ENCODE measurements at regions not wholly inside any gene's neighbourhood (a gene's known extent, or its start where the extent isn't known, plus 50 kb on each side); places are given as distances from the start of the nearest gene placed in this dataset.

GRCh38 chr14:83133981-83134645 is 1600.5 kb upstream of the SEL1L start:
- no peaks in the 10 kb centered on the region for H3K9me3 ChIP-seq
- no peak for TF ChIP-seq CTCF (IDR thresholded peaks at IDR 0.05)
- intact Hi-C loops (cut with DNase I) = no loop called here
- no peak for DNase-seq
- no peak overlapping the region for H3K4me3 ChIP-seq
- H3K27ac ChIP-seq = no peak overlapping the region
- H3K9ac ChIP-seq (ENCODE audit: low read depth in 2 of 2, low read length in 2 of 2) = no peak overlapping the region
- no peaks in the 10 kb centered on the region for H3K27me3 ChIP-seq
- H3K36me3 ChIP-seq = no peaks in the 10 kb centered on the region
- no peaks in the 10 kb centered on the region for H3K4me1 ChIP-seq

DNA sequence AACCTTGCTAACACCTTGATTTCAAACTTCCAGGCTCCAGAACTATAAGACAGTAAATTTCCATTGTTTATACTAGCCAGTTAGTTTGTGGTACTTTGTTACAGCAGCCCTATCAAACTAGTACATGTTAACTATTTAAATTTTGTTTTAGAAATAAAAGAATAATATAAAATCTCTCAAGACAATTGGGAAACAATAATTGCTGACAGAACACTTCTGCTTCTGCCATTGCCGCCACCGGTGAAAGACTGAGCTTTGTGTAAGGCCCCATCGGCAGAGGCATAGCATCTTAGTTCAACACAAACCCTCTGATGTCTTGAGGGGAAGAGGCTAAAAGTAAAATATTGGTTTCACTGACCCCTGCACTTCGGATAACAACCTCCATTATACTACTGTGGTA is 1607.1 kb upstream of the SEL1L start:
- DNase-seq = no peak
- H3K4me3 ChIP-seq = no peak overlapping the region
- H3K27ac ChIP-seq = no peak overlapping the region
- no peaks in the 10 kb centered on the region for H3K4me1 ChIP-seq
- no peaks in the 10 kb centered on the region for H3K27me3 ChIP-seq
- TF ChIP-seq CTCF (IDR thresholded peaks at IDR 0.05) = no peak
- no peaks in the 10 kb centered on the region for H3K9me3 ChIP-seq
- intact Hi-C loops (cut with DNase I) = no loop called here
- H3K9ac ChIP-seq (ENCODE audit: low read depth in 2 of 2, low read length in 2 of 2) = no peak overlapping the region
- no peaks in the 10 kb centered on the region for H3K36me3 ChIP-seq

DNA sequence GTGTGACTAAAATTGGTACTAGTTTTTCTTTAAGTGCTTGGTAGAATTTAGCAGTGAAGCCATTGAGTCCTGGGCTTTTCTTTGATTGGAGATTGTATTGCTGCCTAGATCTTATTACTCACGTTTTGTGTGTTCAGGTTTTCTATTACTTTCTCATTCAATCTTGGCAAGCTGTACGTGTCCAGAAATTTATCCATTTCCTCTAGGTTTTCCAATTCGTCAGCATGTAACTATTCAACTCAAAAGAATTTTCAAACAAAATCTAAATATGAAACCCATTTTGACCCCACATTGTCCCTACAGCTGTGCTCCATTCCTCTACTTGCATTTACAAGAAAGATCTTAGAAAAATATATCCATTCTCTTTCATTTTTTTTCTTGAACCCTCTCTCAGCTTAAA is 1613.4 kb upstream of the SEL1L start:
- TF ChIP-seq CTCF (IDR thresholded peaks at IDR 0.05) = no peak
- H3K9ac ChIP-seq (ENCODE audit: low read depth in 2 of 2, low read length in 2 of 2) = no peak overlapping the region
- no peaks in the 10 kb centered on the region for H3K36me3 ChIP-seq
- intact Hi-C loops (cut with DNase I) = no loop called here
- no peak overlapping the region for H3K4me3 ChIP-seq
- H3K27ac ChIP-seq = no peak overlapping the region
- no peaks in the 10 kb centered on the region for H3K9me3 ChIP-seq
- no peaks in the 10 kb centered on the region for H3K27me3 ChIP-seq
- H3K4me1 ChIP-seq = no peaks in the 10 kb centered on the region
- no peak for DNase-seq

DNA sequence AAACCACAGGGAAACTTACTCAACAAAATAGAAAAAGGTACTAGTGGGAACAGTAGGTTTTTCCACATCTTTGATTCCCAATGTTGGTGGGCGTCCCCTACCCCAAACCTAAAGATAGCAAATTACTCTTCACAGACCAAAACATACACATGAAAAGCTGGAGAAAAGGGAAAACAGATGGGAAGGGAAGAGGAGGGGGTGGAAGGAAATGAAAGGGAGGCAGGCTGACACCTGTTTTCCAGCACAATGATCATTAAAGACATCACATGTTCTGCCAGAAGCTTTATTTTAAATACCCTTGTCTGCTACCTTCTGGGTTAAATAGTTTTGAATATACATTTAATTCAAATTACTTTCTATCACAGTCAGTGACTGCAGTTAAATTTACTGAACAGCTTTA is 1617.9 kb upstream of the SEL1L start:
- Histone ChIP-seq H3K36me3 (no peaks in the 10 kb centered on the region), H3K9ac (ENCODE audit: low read depth in 2 of 2, low read length in 2 of 2) (no peak overlapping the region), H3K9me3 (no peaks in the 10 kb centered on the region), H3K4me3 (no peak overlapping the region), H3K4me1 (no peaks in the 10 kb centered on the region), H3K27me3 (no peaks in the 10 kb centered on the region), H3K27ac (no peak overlapping the region)
- no peak for DNase-seq
- TF ChIP-seq CTCF (IDR thresholded peaks at IDR 0.05) = no peak
- intact Hi-C loops (cut with DNase I) = no loop called here

DNA sequence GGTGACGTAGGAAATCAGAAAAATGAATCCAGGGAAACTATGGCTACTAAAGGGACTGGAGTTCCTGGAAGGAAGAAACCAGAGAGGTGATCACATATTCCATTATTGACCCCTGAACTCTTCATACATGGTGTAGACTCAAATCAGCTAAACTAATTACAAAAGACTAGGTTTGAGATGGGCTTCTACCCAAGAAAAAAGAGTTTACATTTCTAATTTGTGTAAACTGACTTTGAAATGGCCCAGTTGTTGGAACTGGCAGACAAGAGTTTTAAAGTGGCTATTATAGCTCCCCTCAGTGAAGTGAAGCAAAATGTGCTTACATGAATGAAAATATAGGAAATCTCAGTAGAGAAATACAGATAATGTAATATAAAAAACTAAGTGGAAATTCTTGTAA is 1619.4 kb upstream of the SEL1L start:
- TF ChIP-seq CTCF (IDR thresholded peaks at IDR 0.05) = no peak
- H3K9ac ChIP-seq (ENCODE audit: low read depth in 2 of 2, low read length in 2 of 2) = no peak overlapping the region
- H3K36me3 ChIP-seq = no peaks in the 10 kb centered on the region
- no peaks in the 10 kb centered on the region for H3K27me3 ChIP-seq
- intact Hi-C loops (cut with DNase I) = no loop called here
- DNase-seq = no peak
- H3K9me3 ChIP-seq = no peaks in the 10 kb centered on the region
- no peak overlapping the region for H3K4me3 ChIP-seq
- no peaks in the 10 kb centered on the region for H3K4me1 ChIP-seq
- H3K27ac ChIP-seq = no peak overlapping the region
